ENCODE measurements at regions not wholly inside any gene's neighbourhood (a gene's known extent, or its start where the extent isn't known, plus 50 kb on each side); places are given as distances from the start of the nearest gene placed in this dataset.

DNA sequence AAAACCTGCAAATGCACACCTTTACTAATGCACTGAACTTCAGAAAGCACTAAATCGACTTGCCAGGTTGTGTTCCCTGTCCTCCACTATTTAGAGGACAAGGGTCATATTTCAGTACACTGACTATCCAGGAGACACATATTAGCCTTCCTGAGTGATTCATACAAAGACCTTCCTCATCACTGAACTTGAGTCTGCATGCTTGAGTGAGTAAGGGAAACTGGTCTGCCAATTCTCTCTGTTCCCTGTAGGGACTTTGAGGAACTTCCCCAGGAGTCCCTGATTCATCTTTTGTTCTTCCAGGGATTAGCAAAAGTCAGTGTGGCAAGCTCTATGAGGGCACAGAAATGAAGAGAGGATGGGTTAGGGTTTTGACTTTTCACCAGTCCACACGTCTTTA, 565.9 kb downstream of the PDCD6IP start (continued):
- no peak for TF ChIP-seq AR (CRISPR knock-in tag; IDR thresholded peaks at IDR 0.05)
- TF ChIP-seq NFYB (CRISPR knock-in tag; conservative IDR thresholded peaks at IDR 0.05; ENCODE audit: low read depth), result no peak
- no peak for TF ChIP-seq ZSCAN18 (CRISPR knock-in tag; IDR thresholded peaks at IDR 0.05)
- TF ChIP-seq, protein P1, sequence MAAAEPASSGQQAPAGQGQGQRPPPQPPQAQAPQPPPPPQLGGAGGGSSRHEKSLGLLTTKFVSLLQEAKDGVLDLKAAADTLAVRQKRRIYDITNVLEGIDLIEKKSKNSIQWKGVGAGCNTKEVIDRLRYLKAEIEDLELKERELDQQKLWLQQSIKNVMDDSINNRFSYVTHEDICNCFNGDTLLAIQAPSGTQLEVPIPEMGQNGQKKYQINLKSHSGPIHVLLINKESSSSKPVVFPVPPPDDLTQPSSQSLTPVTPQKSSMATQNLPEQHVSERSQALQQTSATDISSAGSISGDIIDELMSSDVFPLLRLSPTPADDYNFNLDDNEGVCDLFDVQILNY (CRISPR knock-in tag; IDR thresholded peaks at IDR 0.05), result no peak
- no peak for TF ChIP-seq GABPB1 (CRISPR knock-in tag; IDR thresholded peaks at IDR 0.05)

GRCh38 chr3:34365231-34365630, 566.8 kb downstream of the PDCD6IP start:
- H3K36me3 Mint-ChIP-seq, result no peaks in the 10 kb centered on the region
- no peak overlapping the region for H3K27ac Mint-ChIP-seq
- no peaks in the 10 kb centered on the region for H3K27me3 Mint-ChIP-seq (ENCODE audit: low read depth)
- CTCF ChIA-PET, result no interaction called here
- POLR2A ChIA-PET, result no interaction called here
- H3K4me1 Mint-ChIP-seq, result peaks cover 9% of the 10 kb centered on the region
- no peak overlapping the region for H3K4me3 Mint-ChIP-seq
- DNase-seq (ENCODE audit: low spot score) (no peak), ATAC-seq (no peak)
- peaks cover 12% of the 10 kb centered on the region for H3K9me3 Mint-ChIP-seq
- no peak for TF ChIP-seq ZNF423 (CRISPR knock-in tag; IDR thresholded peaks at IDR 0.05)
- TF ChIP-seq ZNF416 (CRISPR knock-in tag; IDR thresholded peaks at IDR 0.05), result no peak
- TF ChIP-seq, protein P2, sequence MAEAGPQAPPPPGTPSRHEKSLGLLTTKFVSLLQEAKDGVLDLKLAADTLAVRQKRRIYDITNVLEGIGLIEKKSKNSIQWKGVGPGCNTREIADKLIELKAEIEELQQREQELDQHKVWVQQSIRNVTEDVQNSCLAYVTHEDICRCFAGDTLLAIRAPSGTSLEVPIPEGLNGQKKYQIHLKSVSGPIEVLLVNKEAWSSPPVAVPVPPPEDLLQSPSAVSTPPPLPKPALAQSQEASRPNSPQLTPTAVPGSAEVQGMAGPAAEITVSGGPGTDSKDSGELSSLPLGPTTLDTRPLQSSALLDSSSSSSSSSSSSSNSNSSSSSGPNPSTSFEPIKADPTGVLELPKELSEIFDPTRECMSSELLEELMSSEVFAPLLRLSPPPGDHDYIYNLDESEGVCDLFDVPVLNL (CRISPR knock-in tag; IDR thresholded peaks at IDR 0.05; ENCODE audit: borderline replicate concordance, low read depth), result no peak
- TF ChIP-seq, protein P3, sequence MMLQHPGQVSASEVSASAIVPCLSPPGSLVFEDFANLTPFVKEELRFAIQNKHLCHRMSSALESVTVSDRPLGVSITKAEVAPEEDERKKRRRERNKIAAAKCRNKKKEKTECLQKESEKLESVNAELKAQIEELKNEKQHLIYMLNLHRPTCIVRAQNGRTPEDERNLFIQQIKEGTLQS (CRISPR knock-in tag; conservative IDR thresholded peaks at IDR 0.05), result no peak
- TF ChIP-seq NFATC4 (CRISPR knock-in tag; IDR thresholded peaks at IDR 0.05), result no peak
- no peak for TF ChIP-seq RELA (CRISPR knock-in tag; IDR thresholded peaks at IDR 0.05; ENCODE audit: borderline replicate concordance)
- TF ChIP-seq, protein P4, sequence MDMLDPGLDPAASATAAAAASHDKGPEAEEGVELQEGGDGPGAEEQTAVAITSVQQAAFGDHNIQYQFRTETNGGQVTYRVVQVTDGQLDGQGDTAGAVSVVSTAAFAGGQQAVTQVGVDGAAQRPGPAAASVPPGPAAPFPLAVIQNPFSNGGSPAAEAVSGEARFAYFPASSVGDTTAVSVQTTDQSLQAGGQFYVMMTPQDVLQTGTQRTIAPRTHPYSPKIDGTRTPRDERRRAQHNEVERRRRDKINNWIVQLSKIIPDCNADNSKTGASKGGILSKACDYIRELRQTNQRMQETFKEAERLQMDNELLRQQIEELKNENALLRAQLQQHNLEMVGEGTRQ (CRISPR knock-in tag; IDR thresholded peaks at IDR 0.05), result no peak
- TF ChIP-seq GRHL2 (CRISPR knock-in tag; IDR thresholded peaks at IDR 0.05; ENCODE audit: insufficient replicate concordance, severe bottlenecking), result no peak
- no peak for TF ChIP-seq ZSCAN18 (CRISPR knock-in tag; IDR thresholded peaks at IDR 0.05)
- no peak for TF ChIP-seq FOXK1 (CRISPR knock-in tag; IDR thresholded peaks at IDR 0.05)
- TF ChIP-seq, protein P5, sequence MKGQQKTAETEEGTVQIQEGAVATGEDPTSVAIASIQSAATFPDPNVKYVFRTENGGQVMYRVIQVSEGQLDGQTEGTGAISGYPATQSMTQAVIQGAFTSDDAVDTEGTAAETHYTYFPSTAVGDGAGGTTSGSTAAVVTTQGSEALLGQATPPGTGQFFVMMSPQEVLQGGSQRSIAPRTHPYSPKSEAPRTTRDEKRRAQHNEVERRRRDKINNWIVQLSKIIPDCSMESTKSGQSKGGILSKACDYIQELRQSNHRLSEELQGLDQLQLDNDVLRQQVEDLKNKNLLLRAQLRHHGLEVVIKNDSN (CRISPR knock-in tag; IDR thresholded peaks at IDR 0.05), result no peak
- no peak for TF ChIP-seq ZNF671 (CRISPR knock-in tag; IDR thresholded peaks at IDR 0.05)
- TF ChIP-seq, protein P6, sequence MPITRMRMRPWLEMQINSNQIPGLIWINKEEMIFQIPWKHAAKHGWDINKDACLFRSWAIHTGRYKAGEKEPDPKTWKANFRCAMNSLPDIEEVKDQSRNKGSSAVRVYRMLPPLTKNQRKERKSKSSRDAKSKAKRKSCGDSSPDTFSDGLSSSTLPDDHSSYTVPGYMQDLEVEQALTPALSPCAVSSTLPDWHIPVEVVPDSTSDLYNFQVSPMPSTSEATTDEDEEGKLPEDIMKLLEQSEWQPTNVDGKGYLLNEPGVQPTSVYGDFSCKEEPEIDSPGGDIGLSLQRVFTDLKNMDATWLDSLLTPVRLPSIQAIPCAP (CRISPR knock-in tag; IDR thresholded peaks at IDR 0.05), result no peak
- no peak for TF ChIP-seq PRRX2 (CRISPR knock-in tag; IDR thresholded peaks at IDR 0.05)
- no peak for TF ChIP-seq OVOL2 (CRISPR knock-in tag; IDR thresholded peaks at IDR 0.05; ENCODE audit: borderline replicate concordance)
- no peak for TF ChIP-seq CTCF (IDR thresholded peaks at IDR 0.05)

Data from WTC11 (cell line).